HG02642 (cell line): ENCODE measurements at regions not wholly inside any gene's neighbourhood (a gene's known extent, or its start where the extent isn't known, plus 50 kb on each side); places are given as distances from the start of the nearest gene placed in this dataset.
"Not testable (repeated sequence)": the region's sequence is repeated elsewhere in the genome, so short reads cannot be mapped to it uniquely, and the experiment has no call there.

ENCODE experiments used
- ATAC-seq: cut with Tn5 transposase; IDR thresholded peaks from one replicate; pipeline ENCODE4 v1.9.1; 2021; ENCODE audit warnings: mild to moderate bottlenecking; ENCODE audit not compliant: unreplicated experiment, poor library complexity

DNA sequence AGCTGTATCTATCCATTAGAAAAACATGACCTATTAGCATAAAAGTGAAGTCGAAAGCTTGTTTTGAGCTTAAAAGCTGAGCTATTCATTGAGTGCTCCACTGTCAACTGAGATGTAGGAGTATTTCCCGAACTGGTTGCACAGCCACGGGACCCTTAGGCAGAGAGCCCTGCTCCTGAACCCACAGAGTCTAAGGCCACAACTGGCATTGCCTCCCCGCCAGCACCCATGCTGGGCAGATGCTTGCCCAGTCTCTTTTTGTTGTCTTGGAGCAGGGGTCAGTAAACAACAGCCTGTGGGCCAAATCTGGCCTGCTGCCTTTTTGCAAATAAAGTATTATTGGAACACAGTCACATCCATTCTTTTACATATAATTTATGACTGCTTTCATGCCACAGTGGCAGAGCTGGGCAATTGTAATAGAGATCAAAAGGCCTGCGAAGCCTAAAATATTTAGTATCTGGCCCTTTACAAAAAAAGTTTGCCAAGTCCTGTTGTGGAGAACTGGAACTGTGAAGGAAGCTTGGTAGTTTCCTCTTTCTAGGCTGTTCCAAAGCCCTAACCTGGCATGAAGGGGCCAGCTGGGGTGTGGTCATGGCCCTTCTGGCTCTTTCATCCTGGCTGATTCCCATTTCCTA is 58.4 kb upstream of the WAPL start:
- no peak for ATAC-seq

GRCh38 chr10:86580521-86580891 is 58.9 kb upstream of the WAPL start:
- ATAC-seq = no peak

DNA sequence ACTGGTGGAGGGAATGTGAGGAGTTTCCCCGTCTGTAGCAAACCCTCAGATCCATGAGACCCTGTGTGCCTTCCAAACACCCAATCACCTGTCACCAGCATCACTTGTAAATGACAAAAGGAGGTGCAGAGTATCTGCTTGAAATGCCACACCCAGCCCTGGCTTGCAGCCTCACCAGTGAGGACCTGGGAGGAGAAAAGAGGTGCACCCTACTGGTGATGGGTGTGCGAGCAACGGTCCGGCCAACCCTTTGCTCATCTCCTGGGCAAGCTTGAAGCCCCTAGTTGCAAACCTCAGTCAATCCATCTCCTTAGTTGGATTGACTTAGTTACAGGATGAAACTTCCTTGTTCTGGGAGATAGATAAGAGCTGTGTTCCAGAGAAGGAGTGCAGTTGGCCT is 62.4 kb upstream of the WAPL start:
- no peak for ATAC-seq

DNA sequence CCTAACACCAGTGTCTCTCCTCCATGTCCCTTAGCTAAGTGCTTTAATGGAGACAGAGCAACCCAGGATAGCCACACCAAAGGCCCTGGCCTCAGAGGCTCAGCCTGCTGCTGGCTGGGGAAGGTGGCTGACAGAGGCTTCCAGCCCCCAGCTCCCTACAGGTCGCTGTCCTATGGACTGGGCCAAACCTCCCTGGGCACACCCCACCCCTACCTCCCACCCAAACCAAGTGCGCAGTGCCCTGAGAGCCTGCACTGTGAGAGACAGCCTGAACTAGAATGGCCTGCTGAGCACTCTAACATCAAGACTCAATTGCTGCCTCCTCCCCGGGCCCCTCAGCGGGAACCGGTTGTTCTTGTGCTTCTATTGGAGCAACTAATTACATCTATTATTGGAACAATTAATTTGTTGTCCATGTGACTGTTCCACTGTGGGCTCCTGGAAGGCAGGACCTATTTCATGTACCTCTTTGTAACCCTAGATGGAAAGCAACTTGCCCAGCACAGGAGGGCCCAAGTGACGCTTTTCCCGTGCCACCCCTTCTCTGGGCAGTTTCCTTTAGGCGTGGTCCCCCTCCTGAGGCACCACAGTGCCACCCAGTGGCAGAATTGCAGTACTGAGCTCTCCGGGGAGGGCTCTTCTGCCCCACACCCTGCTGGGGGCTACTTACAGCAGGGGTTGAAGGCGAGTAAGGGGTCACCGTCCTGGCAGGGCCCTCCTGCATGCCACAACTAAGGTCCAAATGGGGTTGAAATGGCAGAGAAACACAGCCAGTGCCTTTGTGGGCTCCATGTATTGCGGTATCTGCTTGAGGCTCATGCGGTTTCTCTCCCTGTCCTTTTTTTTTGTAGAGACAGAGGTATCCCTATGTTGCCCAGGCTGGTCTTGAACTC is 63.7 kb upstream of the WAPL start:
- ATAC-seq = peak; percentile 92

DNA sequence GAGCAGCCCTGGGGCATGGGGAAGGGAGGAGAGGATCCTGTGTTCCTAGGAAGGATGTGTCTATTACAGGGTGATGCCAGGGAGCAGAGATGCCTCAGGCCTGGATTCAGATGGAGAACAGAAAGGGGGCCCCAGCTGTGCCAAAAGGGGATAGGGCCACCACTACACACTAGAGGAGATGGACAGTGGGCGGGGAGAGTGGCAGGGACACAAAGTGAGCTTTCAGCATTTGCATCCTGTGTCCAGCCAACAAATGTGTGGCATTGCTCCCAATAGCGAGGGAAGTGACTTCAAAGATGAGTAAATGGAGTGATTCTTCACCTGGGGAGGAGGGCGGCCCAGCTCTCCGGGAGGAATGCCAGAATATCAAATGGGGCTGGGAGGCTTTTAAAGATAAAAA is 64.9 kb upstream of the WAPL start:
- no peak for ATAC-seq

DNA sequence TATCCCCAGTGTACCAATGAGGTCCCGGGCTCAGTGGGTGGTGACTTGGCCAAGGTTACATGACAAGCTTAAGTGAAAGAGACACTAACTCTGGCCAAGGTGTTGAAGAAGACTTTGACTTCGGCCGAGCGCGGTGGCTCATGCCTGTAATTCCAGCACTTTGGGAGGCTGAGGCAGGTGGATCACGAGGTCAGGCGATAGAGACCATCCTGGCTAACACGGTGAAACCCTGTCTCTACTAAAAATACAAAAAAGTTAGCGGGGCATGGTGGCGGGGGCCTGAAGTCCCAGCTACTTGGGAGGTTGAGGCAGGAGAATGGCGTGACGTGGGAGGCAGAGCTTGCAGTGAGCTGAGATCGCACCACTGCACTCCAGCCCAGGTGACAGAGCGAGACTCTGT is 65.6 kb upstream of the OPN4 start:
- ATAC-seq = not testable (repeated sequence)

DNA sequence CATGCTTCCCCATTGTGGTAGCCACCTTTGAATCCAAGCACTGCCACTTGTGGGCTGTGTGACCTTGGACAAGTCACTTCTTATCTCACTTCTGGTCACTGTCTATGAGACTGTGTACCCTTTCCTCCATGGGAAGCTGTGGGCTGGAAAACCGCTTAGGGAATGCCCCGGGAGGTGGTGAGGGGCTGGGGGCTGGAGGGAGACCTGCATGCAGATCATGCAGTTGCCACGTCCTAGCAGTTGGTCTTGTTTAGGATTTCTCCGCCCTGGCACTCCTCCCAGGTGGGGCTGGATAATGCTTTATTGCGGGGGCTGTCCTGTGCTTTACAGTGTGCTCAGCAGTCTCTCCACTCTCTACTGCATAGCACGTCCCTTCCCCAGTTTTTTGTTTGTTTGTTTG is 62.9 kb upstream of the OPN4 start:
- ATAC-seq = no peak

- ATAC-seq = no peak
These were observed 61.9 kb upstream of the OPN4 start for GRCh38 chr10:86592413-86592812.

DNA sequence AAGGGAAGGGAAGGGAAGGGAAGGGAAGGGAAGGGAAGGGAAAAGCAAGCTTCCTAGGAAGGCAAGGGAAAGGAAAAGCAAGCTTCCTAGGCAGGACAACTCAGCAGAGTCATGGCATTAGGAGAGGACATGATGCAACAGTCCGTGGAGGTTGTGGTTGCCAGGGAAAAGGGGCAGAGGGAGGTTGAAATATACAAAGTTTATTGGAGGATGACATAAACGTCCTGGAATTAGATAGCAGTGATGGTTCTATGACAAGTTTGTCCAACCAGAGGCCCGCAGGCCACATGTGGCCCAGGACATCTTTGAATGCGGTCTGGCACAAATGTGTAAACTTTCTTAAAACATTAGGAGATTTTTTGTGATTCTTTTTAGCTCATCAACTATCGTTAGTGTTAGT is 59.8 kb upstream of the OPN4 start:
- ATAC-seq = no peak

GRCh38 chr10:86595496-86595895 is 58.9 kb upstream of the OPN4 start:
- ATAC-seq = no peak

GRCh38 chr10:86596266-86596665 is 58.1 kb upstream of the OPN4 start:
- no peak for ATAC-seq

DNA sequence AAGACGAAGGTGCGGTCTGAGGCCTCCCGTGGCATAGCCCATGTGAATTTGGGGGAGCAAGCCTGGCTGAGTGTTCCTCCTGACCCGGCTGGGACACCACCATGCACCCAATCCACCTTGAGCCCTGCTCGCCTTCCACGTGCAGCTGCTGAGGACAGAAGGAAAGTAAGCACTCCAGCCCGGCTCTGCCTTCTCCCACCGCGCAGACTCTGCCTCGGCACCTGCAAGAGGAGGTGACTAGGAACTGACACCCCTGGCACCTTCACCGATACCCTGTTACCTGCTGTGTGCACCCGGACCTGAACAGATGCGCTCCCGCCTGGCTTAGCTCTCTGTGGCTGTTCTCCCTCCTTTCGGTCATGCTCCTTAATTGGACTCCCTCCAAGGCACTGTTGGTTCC is 57.0 kb upstream of the OPN4 start:
- no peak for ATAC-seq

DNA sequence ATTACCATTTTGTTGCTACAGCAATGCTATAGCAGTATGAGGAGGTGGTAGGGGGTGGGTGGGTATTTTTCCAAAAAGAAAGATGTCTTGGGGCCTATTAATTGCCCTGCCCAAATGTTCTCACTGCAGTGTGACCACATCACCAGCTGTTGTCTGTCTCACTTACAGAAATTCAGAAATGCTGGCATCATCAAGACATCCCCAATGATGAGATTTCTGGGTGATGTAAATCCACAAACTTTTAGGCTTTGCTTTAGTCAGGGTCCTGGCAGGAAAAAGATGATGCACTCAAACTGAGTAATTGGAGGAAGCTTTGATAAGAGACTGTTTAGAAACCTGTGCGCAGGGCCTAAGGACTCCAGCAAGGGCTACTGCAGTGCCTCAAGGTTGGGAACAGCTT is 56.2 kb upstream of the OPN4 start:
- ATAC-seq = no peak

DNA sequence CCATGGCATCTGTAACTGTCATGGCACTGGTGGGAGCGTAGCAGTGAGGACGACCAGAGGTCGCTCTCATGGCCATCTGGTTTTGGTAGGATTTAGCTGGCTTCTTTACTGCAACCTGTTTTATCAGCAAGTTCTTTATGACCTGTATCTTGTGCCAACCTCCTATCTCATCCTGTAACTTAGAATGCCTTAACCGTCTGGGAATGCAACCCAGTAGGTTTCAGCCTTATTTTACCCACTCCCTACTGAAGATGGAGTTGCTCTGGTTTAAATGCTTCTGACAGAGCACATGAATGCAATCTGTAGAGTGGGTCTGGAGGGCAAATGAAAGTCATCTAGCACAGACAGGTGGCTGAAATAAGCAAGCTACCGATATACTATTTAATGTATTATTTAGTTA is 55.3 kb upstream of the OPN4 start:
- ATAC-seq = no peak

DNA sequence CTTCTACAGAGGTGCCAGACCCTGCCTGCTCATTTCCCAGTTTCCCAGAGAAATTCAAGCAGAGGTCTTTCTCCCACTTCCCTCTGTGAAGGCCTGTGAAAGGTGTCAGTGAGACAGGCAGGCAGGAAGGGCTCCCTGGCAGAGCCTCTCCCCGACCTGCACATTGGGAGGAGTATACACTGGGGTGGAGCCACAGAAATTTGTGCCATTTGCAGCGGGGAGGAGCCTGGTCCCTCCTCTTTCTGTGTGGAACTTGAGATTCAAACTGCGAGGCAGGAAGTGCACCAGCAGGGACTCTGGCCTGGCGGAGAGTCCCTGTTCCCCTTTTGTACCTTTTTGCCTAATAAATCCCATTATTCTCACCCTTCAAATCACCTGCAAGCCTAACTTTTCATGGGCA is 54.6 kb upstream of the OPN4 start:
- ATAC-seq = peak; percentile 76

DNA sequence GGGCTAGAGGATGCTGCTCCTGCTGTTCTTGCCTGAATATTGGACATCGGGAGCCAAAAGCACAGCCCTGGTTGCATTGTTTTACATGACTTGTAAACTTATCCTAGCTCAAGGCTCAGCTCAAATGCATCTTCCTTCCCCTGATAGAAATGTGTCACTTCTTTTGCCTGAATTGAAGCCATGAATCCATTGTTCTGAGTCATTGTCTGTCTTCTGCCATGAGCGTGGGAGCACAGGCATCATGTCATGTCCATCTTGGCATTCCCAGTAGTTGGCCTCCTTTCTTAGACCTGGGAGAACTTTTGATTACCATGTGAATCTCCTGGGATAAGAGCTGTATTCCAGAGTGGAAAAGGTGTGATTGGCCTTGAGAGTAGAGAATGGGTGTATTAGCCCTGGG is 54.1 kb upstream of the OPN4 start:
- no peak for ATAC-seq

DNA sequence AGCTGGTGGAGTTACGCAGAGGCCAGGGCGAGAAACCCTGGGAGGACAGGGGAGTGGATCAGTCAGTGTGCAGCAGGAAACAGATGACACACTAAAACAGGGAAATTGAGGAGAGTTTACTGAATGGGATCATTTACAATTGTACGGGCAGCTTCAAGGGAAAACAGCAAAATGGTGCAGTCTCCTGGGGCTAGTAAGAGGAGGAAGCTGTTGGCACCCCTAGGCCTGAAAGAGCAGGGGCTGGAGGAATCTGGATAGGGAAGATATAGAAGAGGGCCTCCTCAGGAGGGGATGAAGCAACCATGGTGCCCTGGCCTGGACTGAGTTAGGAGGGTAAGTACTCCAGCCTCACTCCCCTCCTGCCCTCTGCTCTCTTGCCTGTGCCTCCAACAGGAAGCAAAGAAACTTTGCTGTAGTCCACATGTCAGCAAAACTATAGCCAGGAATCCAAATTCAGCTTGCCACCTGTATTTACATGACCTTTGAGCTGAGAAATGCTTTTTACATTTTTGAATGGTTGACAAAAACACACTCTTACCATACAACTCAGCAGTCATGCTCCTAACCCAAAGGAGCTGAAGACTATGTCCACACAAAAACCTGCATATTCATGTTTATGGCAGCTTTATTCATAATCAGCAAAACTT is 52.3 kb upstream of the OPN4 start:
- no peak for ATAC-seq

DNA sequence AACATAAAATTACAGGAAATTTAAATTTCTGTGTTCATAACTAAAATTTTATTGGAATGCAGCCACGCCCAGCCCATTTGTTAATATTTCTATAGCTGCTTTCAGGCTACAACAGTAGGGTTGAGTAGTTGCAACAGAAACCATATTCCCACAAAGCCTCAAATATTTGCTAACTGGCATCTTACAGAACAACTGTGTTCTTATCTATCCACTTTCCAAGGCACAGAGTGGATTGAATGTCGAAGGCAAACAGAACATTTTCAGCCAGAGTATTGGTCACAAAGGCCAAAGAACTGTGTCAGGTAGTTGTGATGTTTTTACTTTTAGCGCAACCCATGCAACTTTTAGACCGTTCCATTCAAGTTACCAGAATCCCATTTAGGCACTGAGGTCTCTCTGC is 51.1 kb upstream of the OPN4 start:
- no peak for ATAC-seq
